ENCODE measurements at regions not wholly inside any gene's neighbourhood (a gene's known extent, or its start where the extent isn't known, plus 50 kb on each side); places are given as distances from the start of the nearest gene placed in this dataset.

DNA sequence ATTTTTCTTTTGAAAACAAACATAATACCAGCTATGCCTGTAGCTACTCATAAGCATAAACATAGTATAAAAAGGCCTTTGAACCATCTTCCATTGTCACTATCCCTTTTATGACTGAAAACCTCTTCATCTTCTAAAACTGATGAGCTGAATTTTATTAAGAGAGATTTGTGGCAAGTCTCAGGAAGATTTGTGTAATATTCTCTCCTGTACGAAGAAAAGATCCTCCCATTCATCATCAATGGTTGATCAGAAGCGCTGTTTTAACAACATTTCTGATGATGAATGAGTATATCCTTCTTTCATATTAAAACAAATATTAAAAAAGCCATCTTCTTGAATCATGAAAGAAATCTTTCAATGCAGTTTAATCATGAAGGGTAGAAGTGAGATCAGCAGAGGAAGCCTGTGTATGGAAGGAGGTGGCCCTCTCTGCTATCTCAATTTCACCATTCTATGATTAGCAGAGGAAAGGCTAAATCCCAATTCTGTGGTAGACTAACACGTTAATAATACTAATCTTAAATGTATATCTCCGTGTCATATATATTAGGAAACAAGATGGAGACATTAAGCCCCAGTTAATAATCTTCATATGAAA lies 430.2 kb downstream of the FRK start:
- H3K9me2 ChIP-seq (ENCODE audit: insufficient read depth): no peaks in the 10 kb centered on the region
- no peak for ATAC-seq

More for the DNA sequence above, 430.2 kb downstream of the FRK start:
- no peak for DNase-seq (ENCODE audit: low spot score)
- Histone ChIP-seq H3F3A (replicated peaks; ENCODE audit: low read depth) (no peaks in the 10 kb centered on the region), H3K4me1 (ENCODE audit: insufficient read depth) (no peaks in the 10 kb centered on the region), H4K20me1 (replicated peaks; ENCODE audit: insufficient read depth) (no peaks in the 10 kb centered on the region), H3K27me3 (ENCODE audit: insufficient read depth) (no peaks in the 10 kb centered on the region), H3K36me3 (ENCODE audit: insufficient read depth) (no peaks in the 10 kb centered on the region), H3K27ac (ENCODE audit: low read depth) (no peak overlapping the region), H3K4me2 (no peak overlapping the region), H3K79me2 (replicated peaks; ENCODE audit: insufficient read depth) (no peaks in the 10 kb centered on the region), H2AFZ (no peak overlapping the region), H3K4me3 (no peak overlapping the region)
- H3K4me1 Mint-ChIP-seq: no peaks in the 10 kb centered on the region
- no peak overlapping the region for H3K4me3 Mint-ChIP-seq
- no peaks in the 10 kb centered on the region for H3K36me3 Mint-ChIP-seq (ENCODE audit: low read depth)
- no peak overlapping the region for H3K27ac Mint-ChIP-seq
- no peaks in the 10 kb centered on the region for H3K27me3 Mint-ChIP-seq (ENCODE audit: insufficient read depth, low read depth, poor library complexity)
- no peak for TF ChIP-seq ZNF114 (CRISPR knock-in tag; IDR thresholded peaks at IDR 0.05)
- TF ChIP-seq, protein P1, sequence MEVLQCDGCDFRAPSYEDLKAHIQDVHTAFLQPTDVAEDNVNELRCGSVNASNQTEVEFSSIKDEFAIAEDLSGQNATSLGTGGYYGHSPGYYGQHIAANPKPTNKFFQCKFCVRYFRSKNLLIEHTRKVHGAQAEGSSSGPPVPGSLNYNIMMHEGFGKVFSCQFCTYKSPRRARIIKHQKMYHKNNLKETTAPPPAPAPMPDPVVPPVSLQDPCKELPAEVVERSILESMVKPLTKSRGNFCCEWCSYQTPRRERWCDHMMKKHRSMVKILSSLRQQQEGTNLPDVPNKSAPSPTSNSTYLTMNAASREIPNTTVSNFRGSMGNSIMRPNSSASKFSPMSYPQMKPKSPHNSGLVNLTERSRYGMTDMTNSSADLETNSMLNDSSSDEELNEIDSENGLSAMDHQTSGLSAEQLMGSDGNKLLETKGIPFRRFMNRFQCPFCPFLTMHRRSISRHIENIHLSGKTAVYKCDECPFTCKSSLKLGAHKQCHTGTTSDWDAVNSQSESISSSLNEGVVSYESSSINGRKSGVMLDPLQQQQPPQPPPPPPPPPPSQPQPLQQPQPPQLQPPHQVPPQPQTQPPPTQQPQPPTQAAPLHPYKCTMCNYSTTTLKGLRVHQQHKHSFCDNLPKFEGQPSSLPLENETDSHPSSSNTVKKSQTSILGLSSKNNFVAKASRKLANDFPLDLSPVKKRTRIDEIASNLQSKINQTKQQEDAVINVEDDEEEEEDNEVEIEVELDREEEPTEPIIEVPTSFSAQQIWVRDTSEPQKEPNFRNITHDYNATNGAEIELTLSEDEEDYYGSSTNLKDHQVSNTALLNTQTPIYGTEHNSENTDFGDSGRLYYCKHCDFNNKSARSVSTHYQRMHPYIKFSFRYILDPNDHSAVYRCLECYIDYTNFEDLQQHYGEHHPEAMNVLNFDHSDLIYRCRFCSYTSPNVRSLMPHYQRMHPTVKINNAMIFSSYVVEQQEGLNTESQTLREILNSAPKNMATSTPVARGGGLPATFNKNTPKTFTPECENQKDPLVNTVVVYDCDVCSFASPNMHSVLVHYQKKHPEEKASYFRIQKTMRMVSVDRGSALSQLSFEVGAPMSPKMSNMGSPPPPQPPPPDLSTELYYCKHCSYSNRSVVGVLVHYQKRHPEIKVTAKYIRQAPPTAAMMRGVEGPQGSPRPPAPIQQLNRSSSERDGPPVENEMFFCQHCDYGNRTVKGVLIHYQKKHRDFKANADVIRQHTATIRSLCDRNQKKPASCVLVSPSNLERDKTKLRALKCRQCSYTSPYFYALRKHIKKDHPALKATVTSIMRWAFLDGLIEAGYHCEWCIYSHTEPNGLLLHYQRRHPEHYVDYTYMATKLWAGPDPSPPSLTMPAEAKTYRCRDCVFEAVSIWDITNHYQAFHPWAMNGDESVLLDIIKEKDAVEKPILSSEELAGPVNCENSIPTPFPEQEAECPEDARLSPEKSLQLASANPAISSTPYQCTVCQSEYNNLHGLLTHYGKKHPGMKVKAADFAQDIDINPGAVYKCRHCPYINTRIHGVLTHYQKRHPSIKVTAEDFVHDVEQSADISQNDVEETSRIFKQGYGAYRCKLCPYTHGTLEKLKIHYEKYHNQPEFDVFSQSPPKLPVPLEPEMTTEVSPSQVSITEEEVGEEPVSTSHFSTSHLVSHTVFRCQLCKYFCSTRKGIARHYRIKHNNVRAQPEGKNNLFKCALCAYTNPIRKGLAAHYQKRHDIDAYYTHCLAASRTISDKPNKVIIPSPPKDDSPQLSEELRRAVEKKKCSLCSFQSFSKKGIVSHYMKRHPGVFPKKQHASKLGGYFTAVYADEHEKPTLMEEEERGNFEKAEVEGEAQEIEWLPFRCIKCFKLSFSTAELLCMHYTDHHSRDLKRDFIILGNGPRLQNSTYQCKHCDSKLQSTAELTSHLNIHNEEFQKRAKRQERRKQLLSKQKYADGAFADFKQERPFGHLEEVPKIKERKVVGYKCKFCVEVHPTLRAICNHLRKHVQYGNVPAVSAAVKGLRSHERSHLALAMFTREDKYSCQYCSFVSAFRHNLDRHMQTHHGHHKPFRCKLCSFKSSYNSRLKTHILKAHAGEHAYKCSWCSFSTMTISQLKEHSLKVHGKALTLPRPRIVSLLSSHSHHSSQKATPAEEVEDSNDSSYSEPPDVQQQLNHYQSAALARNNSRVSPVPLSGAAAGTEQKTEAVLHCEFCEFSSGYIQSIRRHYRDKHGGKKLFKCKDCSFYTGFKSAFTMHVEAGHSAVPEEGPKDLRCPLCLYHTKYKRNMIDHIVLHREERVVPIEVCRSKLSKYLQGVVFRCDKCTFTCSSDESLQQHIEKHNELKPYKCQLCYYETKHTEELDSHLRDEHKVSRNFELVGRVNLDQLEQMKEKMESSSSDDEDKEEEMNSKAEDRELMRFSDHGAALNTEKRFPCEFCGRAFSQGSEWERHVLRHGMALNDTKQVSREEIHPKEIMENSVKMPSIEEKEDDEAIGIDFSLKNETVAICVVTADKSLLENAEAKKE (CRISPR knock-in tag; IDR thresholded peaks at IDR 0.05): no peak
- no peak for TF ChIP-seq POLR2AphosphoS5 (IDR thresholded peaks at IDR 0.05; ENCODE audit: low read depth)
- TF ChIP-seq REST (IDR thresholded peaks at IDR 0.05; ENCODE audit: unreplicated experiment): no peak
- TF ChIP-seq EZH2phosphoT487 (IDR thresholded peaks at IDR 0.05; ENCODE audit: unreplicated experiment): no peak
- H3K9me3 Mint-ChIP-seq: no peaks in the 10 kb centered on the region

All from GM23338 (cell line).